ENCODE measurements at regions not wholly inside any gene's neighbourhood (a gene's known extent, or its start where the extent isn't known, plus 50 kb on each side); places are given as distances from the start of the nearest gene placed in this dataset.

GRCh38 chr17:79186406-79186805 is 111.8 kb downstream of the ENGASE start:
- no peak for TF ChIP-seq JUND (IDR thresholded peaks at IDR 0.05; ENCODE audit: low read depth)
- in situ Hi-C loops (cut with HindIII; ENCODE audit: low pct_unique_long_range_greater_than_20kb, low sequenced_read_pairs), result no loop called here
- no peak for DNase-seq (ENCODE audit: low read depth in 1 of 2, low spot score in 1 of 2)

- in situ Hi-C loops (cut with HindIII; ENCODE audit: low pct_unique_long_range_greater_than_20kb, low sequenced_read_pairs), result no loop called here
- no peak for TF ChIP-seq JUND (IDR thresholded peaks at IDR 0.05; ENCODE audit: low read depth)
- no peak for DNase-seq (ENCODE audit: low read depth in 1 of 2, low spot score in 1 of 2)
Measured at GRCh38 chr17:79185671-79186070, 111.0 kb downstream of the ENGASE start.

- no peak for TF ChIP-seq JUND (IDR thresholded peaks at IDR 0.05; ENCODE audit: low read depth)
- in situ Hi-C loops (cut with HindIII; ENCODE audit: low pct_unique_long_range_greater_than_20kb, low sequenced_read_pairs), result no loop called here
- no peak for DNase-seq (ENCODE audit: low read depth in 1 of 2, low spot score in 1 of 2)
Measured at GRCh38 chr17:79184219-79184618, 109.6 kb downstream of the ENGASE start.

- in situ Hi-C loops (cut with HindIII; ENCODE audit: low pct_unique_long_range_greater_than_20kb, low sequenced_read_pairs), result no loop called here
- no peak for DNase-seq (ENCODE audit: low read depth in 1 of 2, low spot score in 1 of 2)
- TF ChIP-seq JUND (IDR thresholded peaks at IDR 0.05; ENCODE audit: low read depth), result no peak
Measured at GRCh38 chr17:79183293-79184158, 108.9 kb downstream of the ENGASE start.

- in situ Hi-C loops (cut with HindIII; ENCODE audit: low pct_unique_long_range_greater_than_20kb, low sequenced_read_pairs), result no loop called here
- no peak for DNase-seq (ENCODE audit: low read depth in 1 of 2, low spot score in 1 of 2)
- TF ChIP-seq JUND (IDR thresholded peaks at IDR 0.05; ENCODE audit: low read depth), result no peak
Measured at GRCh38 chr17:79183043-79183292, 108.3 kb downstream of the ENGASE start.

- TF ChIP-seq JUND (IDR thresholded peaks at IDR 0.05; ENCODE audit: low read depth), result no peak
- in situ Hi-C loops (cut with HindIII; ENCODE audit: low pct_unique_long_range_greater_than_20kb, low sequenced_read_pairs), result no loop called here
- no peak for DNase-seq (ENCODE audit: low read depth in 1 of 2, low spot score in 1 of 2)
Measured at GRCh38 chr17:79182176-79183042, 107.8 kb downstream of the ENGASE start.

- DNase-seq (ENCODE audit: low read depth in 1 of 2, low spot score in 1 of 2), result no peak
- in situ Hi-C loops (cut with HindIII; ENCODE audit: low pct_unique_long_range_greater_than_20kb, low sequenced_read_pairs), result no loop called here
- TF ChIP-seq JUND (IDR thresholded peaks at IDR 0.05; ENCODE audit: low read depth), result no peak
Measured at GRCh38 chr17:79180358-79181005, 105.9 kb downstream of the ENGASE start.

GRCh38 chr17:79179334-79179733 is 104.7 kb downstream of the ENGASE start:
- in situ Hi-C loops (cut with HindIII; ENCODE audit: low pct_unique_long_range_greater_than_20kb, low sequenced_read_pairs), result no loop called here
- TF ChIP-seq JUND (IDR thresholded peaks at IDR 0.05; ENCODE audit: low read depth), result no peak
- no peak for DNase-seq (ENCODE audit: low read depth in 1 of 2, low spot score in 1 of 2)

GRCh38 chr17:79177877-79178276 is 103.3 kb downstream of the ENGASE start:
- no peak for TF ChIP-seq JUND (IDR thresholded peaks at IDR 0.05; ENCODE audit: low read depth)
- DNase-seq (ENCODE audit: low read depth in 1 of 2, low spot score in 1 of 2), result no peak
- in situ Hi-C loops (cut with HindIII; ENCODE audit: low pct_unique_long_range_greater_than_20kb, low sequenced_read_pairs), result no loop called here

GRCh38 chr17:79176792-79177601 is 102.4 kb downstream of the ENGASE start:
- TF ChIP-seq JUND (IDR thresholded peaks at IDR 0.05; ENCODE audit: low read depth), result no peak
- DNase-seq (ENCODE audit: low read depth in 1 of 2, low spot score in 1 of 2), result no peak
- in situ Hi-C loops (cut with HindIII; ENCODE audit: low pct_unique_long_range_greater_than_20kb, low sequenced_read_pairs), result no loop called here

- DNase-seq (ENCODE audit: low read depth in 1 of 2, low spot score in 1 of 2), result no peak
- no peak for TF ChIP-seq JUND (IDR thresholded peaks at IDR 0.05; ENCODE audit: low read depth)
- in situ Hi-C loops (cut with HindIII; ENCODE audit: low pct_unique_long_range_greater_than_20kb, low sequenced_read_pairs), result no loop called here
Measured at GRCh38 chr17:79174905-79175856, 100.6 kb downstream of the ENGASE start.
